Ecto neural progenitor cell (in vitro differentiated cells): ENCODE measurements at regions not wholly inside any gene's neighbourhood (a gene's known extent, or its start where the extent isn't known, plus 50 kb on each side); places are given as distances from the start of the nearest gene placed in this dataset.
"Not testable (repeated sequence)": the region's sequence is repeated elsewhere in the genome, so short reads cannot be mapped to it uniquely, and the experiment has no call there.

Experiments
- DNase-seq: peaks from one replicate; pipeline ENCODE4 v3.0.0-alpha.2; 2018; ENCODE audit warnings: low spot score

- no peak for DNase-seq
Measured at GRCh38 chr4:10816571-10816970, 132.0 kb upstream of the CLNK start.

GRCh38 chr4:10811991-10812390, 127.4 kb upstream of the CLNK start:
- no peak for DNase-seq

GRCh38 chr4:10810411-10810810, 125.8 kb upstream of the CLNK start:
- DNase-seq = no peak

- no peak for DNase-seq
Measured at GRCh38 chr4:10809905-10810304, 125.3 kb upstream of the CLNK start.

- DNase-seq = no peak
Measured at GRCh38 chr4:10808591-10808990, 124.0 kb upstream of the CLNK start.

- DNase-seq = no peak
Measured at GRCh38 chr4:10806953-10807645, 122.5 kb upstream of the CLNK start.

- DNase-seq = no peak
Measured at GRCh38 chr4:10803713-10804343, 119.3 kb upstream of the CLNK start.

- DNase-seq = no peak
Measured at GRCh38 chr4:10787365-10787764, 102.8 kb upstream of the CLNK start.

GRCh38 chr4:10784621-10785020, 100.1 kb upstream of the CLNK start:
- no peak for DNase-seq

- no peak for DNase-seq
Measured at GRCh38 chr4:10783351-10783750, 98.8 kb upstream of the CLNK start.

- no peak for DNase-seq
Measured at GRCh38 chr4:10781805-10782204, 97.2 kb upstream of the CLNK start.

GRCh38 chr4:10780803-10781202, 96.2 kb upstream of the CLNK start:
- not testable (repeated sequence) for DNase-seq

- DNase-seq = not testable (repeated sequence)
Measured at GRCh38 chr4:10775132-10775531, 90.6 kb upstream of the CLNK start.

GRCh38 chr4:10773656-10774055, 89.1 kb upstream of the CLNK start:
- DNase-seq = no peak

- no peak for DNase-seq
Measured at GRCh38 chr4:10773010-10773409, 88.4 kb upstream of the CLNK start.

GRCh38 chr4:10765386-10765785, 80.8 kb upstream of the CLNK start:
- DNase-seq = no peak

- DNase-seq = no peak
Measured at GRCh38 chr4:10762561-10762960, 78.0 kb upstream of the CLNK start.

GRCh38 chr4:10761903-10762302, 77.3 kb upstream of the CLNK start:
- DNase-seq = no peak

GRCh38 chr4:10760086-10760485, 75.5 kb upstream of the CLNK start:
- DNase-seq = no peak

GRCh38 chr4:10758906-10759305, 74.3 kb upstream of the CLNK start:
- no peak for DNase-seq

GRCh38 chr4:10753856-10754402, 69.4 kb upstream of the CLNK start:
- DNase-seq = no peak

- no peak for DNase-seq
Measured at GRCh38 chr4:10753336-10753735, 68.8 kb upstream of the CLNK start.

- DNase-seq = no peak
Measured at GRCh38 chr4:10750714-10751113, 66.1 kb upstream of the CLNK start.

- DNase-seq = no peak
Measured at GRCh38 chr4:10747186-10747585, 62.6 kb upstream of the CLNK start.
